HG03378 (cell line): ENCODE measurements at regions not wholly inside any gene's neighbourhood (a gene's known extent, or its start where the extent isn't known, plus 50 kb on each side); places are given as distances from the start of the nearest gene placed in this dataset.
A peak's percentile ranks its signal among the peaks of the same experiment; 100 is the strongest.

Experiments used
- ATAC-seq: cut with Tn5 transposase; IDR thresholded peaks from one replicate; pipeline ENCODE4 v1.9.1; 2021; ENCODE audit warnings: mild to moderate bottlenecking, moderate library complexity; ENCODE audit not compliant: unreplicated experiment

DNA sequence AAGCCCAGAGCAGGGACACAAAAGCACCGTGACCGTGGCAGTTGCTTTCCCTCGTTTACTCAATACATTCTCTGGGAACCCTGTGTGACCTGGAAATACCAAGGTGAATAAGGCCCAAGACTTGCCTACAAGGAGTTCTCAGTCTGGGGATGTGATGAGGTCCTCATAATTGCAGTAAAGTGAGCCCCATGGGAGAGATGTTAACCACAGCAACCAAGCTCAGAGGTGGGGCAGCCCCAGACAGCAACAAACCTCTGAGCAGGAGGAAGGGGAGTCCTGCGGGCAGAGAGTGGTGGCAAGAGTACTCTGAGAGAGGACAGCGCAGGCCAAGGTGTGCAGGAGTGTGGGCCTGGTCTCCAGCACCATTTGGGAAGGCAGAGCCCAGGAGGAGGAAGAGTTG, 91.6 kb downstream of the TTC32 start:
- ATAC-seq: peak; percentile 89

- ATAC-seq: no peak
Observed at GRCh38 chr2:19809206-19809605, 92.6 kb downstream of the TTC32 start.

GRCh38 chr2:19807866-19808265, 93.9 kb downstream of the TTC32 start:
- ATAC-seq: no peak

DNA sequence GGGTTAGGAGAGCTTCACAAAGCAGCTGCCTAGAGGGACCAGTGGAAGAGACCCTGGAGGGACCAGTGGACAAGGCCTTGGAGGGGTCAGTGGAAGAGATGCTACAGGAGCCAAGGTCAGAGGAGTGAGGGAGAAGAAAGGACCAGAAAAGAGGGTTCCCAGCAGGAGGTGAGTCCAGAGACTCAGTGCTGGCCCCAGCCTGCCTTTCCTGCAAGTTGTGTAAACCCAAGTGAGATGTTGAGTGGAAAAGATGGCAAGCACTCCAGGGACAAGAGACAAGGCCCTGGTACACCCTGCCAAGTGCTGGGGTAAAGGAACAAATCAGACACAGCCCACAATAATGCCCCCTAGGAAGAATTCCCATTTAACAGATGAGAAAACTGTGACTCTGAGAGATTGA, 94.4 kb downstream of the TTC32 start:
- no peak for ATAC-seq

- no peak for ATAC-seq
Observed at GRCh38 chr2:19806591-19806990, 95.2 kb downstream of the TTC32 start.

DNA sequence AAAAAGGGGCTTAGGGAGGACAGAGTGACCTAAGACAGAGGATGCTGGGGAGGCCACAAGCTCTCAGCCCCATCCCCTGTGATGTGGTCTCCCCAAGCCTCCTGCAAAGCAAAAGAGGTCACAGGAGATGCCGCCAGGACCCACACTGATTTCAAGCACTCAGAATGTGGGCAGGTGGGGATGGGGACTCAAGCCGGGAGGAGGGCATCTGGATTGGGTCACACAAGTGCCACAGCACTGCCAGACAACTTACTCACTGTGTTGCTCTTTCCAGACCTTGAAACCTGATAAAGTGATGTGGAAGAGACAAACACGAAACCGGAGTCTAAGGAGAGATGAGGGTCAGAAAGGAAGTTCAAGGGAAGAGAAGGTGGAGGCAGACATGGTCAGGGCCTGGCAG, 95.7 kb downstream of the TTC32 start:
- ATAC-seq: no peak

DNA sequence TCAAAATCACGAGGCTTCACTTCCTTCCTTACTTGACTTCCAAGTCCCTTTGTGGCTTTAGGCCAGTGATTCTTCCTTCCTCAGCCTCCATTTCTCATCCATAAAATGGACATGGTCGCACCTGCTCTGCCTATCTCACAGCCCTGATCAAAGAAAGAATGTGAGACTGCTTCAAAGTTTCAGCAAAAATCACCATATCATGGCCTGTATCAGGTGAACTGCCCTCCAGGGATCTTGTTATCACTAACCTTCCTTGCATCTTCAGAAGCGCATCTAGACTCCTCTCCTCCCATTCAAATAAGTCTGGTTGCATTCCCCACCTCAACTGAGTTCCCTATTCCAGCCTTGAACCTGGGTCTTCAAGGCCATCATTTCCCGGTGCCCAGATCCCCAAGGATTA, 96.5 kb downstream of the TTC32 start:
- ATAC-seq: no peak

DNA sequence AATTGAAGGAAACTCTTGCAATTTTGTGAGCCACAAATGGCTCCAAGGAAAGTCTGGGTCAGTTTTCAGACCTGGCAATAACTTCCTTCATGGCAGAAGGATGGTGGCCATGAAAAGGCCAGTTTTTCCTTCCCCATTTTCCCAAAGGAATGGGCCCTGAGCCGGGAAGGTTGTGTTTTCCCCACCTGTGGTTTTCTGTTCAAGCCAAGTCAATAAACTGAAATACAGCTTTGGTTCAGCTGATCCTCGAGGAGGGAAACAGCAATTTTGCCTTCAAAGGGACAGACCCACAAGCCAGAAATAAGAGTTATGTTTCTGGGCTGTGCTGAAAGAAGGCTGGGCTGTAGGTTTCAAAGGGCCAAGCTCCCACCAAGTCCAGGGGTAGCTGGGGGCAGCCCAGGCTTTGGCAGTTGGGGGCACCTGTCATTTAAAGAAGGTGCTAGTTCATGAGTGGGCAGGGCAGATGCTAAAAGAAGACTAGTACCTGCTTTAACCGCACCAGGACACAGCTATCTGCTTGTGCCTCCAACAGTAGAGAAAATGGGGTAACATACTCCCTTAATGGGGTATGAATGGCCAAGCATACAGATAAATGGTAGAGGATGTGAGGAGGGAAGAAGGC, 97.0 kb downstream of the TTC32 start:
- ATAC-seq: no peak

DNA sequence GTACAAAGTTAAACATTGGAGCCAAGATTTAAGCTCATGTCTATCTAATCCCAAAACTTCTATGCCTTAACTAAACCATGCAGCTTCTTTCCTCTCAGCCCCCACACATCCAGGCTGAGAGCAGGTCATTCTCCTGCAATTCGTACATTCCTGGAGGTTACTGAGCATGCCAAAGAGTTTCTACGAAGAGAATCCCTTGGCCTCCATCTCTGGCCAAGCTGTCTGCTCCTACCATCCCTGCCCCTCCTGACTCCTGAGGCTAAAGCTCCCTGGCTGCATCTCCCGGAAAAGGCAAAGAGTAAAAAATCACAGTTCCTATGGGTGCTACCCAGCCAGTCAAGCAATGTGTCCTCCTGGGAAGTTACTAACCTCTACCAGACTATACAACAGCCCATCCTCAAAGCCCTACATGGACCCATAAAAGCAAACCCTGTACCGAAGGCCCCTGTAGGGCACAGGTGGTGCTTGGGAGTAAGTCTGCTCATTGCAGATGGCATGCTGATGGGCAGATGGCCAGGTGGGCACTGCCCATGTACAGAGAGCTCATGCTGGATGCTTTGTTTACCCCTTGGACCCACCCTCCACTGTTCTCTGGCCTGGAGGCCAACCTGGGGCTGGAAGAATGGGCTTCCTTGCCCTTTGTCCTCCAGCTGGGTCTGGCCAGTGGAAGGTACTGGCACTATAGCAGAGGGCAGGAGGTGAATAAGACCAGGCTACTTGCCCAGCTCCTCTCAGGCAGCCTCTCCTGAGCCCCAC, 99.5 kb downstream of the TTC32 start:
- no peak for ATAC-seq

- ATAC-seq: no peak
Observed at GRCh38 chr2:19801367-19802080, 100.3 kb downstream of the TTC32 start.

DNA sequence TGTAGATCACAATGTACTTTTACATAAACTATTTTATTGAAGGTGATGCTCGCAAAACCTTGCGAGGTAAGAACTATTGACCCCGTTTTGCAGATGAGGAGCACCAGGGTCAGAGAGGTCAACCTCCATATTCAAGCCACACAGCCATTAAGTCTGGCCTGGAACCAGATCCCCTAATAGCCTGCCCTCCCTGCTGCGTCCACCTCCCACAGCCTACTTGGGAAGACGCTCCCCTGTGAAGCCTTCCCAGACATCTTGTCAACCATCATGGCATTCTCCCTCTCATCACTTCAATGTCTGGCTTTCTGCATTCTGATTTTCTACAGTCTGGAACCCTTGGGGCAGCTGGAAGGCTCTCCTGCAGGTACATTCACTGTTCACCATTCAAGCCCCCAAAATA, 101.0 kb downstream of the TTC32 start:
- no peak for ATAC-seq

DNA sequence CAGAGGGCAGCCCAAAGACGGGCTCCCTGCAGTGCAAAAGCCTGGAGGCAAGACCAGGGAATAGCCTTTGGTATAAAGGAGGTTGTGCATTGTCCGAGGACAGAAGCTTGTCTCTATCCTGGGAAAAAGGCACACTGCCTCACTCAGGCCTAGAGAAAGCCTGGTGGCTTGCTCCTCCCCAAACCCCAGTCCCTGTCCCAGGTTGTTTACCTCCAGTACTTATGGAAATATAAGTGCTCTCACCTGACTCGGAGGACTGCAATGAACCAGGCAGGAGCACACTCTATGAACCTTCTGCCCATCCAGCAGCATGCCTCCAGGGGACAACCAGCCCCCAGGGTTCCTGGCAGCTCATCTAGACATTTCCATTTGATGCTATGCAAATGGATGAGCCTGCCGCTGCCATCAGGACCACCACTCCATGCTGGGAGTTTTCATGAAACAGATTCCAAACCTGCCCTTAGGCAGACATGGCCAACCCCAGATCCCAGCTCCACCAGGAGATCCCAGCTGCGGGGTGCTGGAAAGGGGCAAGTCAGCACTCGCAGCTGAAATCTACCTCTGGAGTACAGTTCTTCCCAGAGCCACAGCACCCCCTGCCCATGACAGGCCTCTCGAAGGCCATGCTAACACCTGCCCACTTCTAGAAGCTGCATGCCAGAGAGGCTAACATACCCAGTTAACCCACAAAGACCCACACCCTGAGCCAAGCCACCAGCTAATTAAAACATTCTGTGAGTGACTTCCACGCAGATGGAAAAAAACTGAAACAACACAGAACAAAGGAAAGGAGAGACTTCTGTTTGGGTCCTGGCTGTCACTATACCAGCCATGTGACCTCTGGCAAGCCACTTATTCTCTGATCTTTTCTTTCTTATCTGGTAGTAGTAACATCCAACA, 101.7 kb downstream of the TTC32 start:
- ATAC-seq: no peak

DNA sequence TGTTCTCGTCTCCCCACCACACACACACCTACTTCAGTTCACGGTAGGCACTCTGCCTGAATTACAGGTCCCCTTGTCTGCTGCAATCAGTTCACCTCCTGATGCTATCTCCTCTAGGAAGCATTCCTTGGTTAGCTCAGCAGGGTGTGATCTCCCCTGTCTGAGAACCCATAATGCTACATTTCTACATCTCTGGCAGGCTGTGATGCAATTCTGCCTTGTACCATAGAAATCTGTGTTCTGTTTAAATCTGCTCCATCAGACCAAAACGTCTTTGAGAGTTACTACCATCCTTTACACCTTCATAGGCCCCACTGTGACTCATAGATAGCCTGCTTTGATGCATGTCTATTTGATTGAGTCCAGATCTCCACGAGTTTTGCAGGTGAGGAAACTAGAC, 103.9 kb downstream of the TTC32 start:
- no peak for ATAC-seq

DNA sequence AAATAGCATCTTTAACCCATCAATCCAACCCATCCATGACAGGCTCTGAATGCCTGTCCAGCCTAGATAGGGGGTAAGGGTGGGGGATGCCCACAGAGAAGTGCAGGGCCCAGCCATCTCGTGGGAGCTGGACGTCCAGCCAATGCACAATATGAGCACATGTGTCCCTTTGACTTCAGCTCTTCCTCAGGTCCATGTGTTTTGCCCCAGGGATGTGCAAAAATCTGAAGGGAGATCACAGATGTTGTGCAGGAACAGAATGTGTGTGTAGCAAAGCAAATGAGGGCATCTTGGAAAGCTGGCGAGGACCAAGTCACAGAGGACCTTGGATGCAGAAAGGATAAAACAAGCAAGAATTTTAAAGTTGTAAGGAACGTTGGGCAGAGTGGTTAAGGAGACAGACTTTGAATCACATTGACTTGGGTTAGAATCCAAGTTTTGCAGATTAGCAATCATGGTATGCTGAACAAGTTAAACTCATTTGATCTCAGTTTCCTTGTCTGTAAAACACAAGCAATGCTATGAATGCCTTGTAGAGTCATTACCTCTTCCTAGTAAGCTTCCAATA, 104.5 kb downstream of the TTC32 start:
- ATAC-seq: no peak

DNA sequence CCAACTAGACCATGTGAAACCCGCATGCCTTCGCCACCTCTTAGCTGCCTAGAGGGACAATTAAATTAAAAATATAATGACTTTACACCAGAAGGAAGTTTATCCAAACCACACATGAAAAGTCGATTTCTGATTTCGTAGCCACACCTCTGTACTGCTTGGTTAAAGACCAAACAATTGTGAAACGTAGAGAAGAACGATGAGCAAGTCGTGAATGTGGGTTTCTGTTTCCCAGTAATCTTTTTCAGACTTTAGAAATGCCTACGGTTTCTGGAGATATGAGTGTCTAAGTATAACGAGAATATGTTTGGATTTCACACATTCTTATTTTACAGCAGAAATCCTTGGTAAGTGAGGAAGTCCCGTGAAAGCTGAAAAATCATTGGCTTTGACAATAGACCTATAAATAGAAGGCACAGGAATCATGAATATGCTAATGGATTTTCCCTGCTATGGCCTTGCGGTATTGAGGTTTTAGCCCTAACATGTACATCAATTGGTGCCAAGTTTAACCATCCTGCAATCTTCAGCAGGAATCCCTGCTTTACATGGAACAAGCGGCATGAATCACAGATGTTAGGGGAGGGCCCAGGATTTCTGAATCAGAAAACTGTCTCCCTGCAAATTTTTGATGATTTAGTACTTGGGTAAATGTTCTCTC, 105.6 kb downstream of the TTC32 start:
- ATAC-seq: no peak

- no peak for ATAC-seq
Observed at GRCh38 chr2:19793132-19793750, 108.5 kb downstream of the TTC32 start.

DNA sequence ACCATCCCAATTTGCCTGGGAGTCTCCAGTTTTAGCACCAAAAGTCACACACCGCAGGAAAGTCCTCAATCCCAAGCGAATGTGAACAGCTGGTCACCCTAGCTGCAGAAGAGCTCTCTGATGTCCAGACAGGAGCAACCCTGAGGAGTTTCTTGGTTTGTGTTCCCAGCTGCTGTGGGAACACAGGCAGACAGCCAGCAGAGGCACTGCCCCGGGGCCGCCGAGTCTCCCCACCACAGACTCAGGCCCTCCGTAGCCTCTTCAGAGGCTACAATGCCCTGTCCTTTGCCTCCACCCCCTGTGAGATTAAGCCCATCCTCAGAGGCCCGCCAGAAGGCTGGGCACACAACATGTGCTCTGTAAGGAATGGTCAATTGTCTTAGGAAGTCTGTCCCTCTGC, 111.5 kb downstream of the TTC32 start:
- no peak for ATAC-seq

- no peak for ATAC-seq
Observed at GRCh38 chr2:19787134-19787533, 114.6 kb downstream of the TTC32 start.

- ATAC-seq: peak; percentile 77
Observed at GRCh38 chr2:19786408-19787058, 115.2 kb downstream of the TTC32 start.
